GM10266 (cell line): ENCODE measurements at regions not wholly inside any gene's neighbourhood (a gene's known extent, or its start where the extent isn't known, plus 50 kb on each side); places are given as distances from the start of the nearest gene placed in this dataset.

Source experiments
- DNase-seq: peaks from one replicate; pipeline ENCODE4 v3.0.0; 2012; ENCODE audit errors: extremely low spot score
- TF ChIP-seq, protein P1 (sequence below): IDR thresholded peaks from 2 replicates; pipeline ENCODE4 v1.5.1; 2012; ENCODE audit warnings: mild to moderate bottlenecking, low read depth; ENCODE audit not compliant: control insufficient read depth, insufficient read depth; ENCODE audit errors: missing control alignments

DNA sequence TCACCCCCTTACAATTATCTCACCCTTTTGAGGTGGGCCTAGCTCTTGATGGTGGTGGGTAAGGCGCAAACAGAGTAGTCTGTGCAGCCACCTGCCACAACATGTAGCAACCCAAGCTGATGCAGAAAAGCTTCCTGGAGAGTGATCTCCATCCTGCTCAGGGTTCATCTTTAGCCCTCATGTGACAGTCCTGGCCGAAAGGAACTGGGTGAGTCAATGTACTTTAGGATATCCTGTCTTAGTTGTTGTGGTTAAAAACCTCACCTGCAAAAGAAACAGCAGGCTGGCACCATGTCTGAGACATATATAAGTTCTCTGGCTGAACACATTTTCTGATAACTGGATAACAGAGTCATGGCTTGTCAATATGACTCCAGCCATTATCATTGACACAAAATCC lies 183.5 kb upstream of the CPHXL start:
- no peak for DNase-seq
- TF ChIP-seq, protein P1, sequence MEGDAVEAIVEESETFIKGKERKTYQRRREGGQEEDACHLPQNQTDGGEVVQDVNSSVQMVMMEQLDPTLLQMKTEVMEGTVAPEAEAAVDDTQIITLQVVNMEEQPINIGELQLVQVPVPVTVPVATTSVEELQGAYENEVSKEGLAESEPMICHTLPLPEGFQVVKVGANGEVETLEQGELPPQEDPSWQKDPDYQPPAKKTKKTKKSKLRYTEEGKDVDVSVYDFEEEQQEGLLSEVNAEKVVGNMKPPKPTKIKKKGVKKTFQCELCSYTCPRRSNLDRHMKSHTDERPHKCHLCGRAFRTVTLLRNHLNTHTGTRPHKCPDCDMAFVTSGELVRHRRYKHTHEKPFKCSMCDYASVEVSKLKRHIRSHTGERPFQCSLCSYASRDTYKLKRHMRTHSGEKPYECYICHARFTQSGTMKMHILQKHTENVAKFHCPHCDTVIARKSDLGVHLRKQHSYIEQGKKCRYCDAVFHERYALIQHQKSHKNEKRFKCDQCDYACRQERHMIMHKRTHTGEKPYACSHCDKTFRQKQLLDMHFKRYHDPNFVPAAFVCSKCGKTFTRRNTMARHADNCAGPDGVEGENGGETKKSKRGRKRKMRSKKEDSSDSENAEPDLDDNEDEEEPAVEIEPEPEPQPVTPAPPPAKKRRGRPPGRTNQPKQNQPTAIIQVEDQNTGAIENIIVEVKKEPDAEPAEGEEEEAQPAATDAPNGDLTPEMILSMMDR, result no peak

DNA sequence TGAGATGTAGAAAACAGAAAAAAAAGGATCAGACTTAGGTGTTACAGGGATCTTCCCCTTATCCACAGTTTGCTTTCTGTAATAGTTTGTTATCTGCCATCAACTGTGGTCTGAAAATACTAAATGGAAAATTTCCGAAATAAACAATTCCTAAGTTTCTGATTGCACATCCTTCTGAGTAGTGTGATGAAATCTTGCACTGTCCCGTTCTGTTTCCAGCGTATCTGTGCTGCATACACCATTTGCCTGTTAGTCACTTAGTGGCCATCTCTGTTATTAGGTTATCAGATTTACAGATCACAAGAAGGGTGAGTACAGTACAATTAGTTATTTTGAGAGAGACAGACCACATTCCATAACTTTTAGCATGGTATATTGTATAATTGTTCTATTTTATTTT lies 185.6 kb upstream of the CPHXL start:
- DNase-seq, result no peak
- TF ChIP-seq, protein P1, result no peak

DNA sequence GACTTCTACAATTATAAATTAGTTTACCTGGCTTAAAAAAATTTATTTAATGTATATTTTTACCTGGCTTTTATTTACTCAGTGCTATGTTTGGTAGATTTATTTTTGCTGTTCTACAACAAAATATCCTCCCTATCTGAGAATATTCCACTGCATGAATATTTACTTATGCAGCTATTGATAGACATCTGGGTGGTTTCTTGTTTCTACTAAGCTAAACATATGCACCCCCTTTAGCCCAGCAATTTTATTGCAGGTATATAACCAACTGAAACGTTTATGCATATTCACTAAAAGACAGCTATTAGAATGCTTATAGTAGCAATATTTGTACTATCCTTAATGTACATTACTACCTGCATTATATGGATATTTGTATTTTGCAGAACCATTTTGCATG lies 187.7 kb upstream of the CPHXL start:
- TF ChIP-seq, protein P1, result no peak

DNA sequence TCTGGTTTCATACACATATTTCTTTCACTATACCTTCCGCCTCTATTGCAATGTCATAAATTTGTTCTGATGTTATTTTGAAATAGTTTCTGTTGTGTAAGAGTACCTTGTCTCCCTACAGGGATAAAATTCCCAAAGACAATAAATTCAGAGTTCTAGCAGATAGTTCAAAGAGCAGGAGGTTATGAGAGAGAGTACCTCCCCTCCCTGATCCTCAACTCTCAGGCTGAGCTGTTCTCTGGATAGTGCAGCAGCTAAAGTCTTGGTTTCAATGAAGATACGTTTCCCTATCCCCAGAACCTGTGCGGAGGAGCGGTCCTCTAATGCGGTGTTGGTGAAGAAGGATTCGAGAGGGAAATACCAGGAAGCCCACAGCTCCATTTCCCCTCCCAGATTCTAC lies 190.2 kb upstream of the CPHXL start:
- TF ChIP-seq, protein P1, result no peak

More for the DNA sequence above, 187.7 kb upstream of the CPHXL start:
- no peak for DNase-seq

DNA sequence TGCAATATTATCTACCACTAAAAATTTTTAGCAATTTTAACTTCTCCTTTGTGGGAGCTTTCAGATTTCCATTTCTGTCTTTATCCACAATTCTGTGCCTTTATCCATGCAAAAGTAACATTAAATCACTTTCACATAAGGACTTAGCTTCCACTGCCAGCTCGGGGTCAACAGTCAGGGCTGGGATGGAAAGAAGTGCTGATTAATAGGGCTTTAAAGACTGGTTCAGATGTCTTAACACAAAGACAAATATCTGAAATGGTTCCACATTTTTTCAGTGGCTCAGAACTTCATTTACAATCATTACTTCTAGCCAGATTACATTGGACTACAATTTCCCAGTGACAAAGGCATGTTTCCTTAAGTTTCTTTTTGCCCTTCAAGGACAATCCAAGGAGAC lies 191.8 kb upstream of the CPHXL start:
- no peak for DNase-seq
- TF ChIP-seq, protein P1, result no peak

More for the DNA sequence above, 190.2 kb upstream of the CPHXL start:
- DNase-seq, result no peak

DNA sequence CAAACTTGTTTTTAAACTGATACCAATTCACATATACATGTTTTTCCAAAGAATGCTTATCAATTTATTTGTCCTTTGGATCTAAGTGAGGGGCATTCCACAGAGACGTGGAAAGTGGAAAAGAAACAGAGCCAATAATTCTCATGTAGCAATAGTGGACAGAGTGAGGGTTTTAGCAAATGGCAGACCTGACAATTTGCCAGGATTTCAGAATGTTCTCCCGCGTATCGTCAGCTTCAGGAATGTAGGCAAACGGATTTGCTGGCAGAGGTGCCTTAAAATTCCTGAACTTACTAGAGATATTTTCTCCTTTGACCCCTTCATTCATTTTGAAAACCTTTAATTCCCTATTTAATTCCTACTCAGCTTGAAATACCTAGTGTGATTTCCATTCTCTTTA lies 193.4 kb upstream of the CPHXL start:
- TF ChIP-seq, protein P1, result no peak
- no peak for DNase-seq

DNA sequence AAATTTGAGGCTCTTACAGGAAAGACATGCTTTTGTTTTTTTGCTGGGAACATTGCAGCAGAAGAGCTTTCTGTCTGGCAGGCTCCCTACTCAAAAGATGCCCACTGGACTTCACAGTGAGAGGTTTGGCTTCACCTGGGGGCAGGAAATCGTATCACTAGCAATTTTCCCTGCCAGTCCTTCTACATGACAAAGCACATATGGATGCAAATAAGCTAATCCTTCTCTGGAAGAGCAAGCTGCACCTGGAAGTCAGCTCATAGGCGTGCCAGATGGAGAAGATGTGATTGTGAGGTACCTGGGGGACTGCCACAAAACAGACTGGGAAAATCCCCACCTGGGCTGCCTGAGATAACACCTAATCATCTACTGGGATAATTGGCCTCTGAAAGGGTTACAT lies 195.0 kb upstream of the CPHXL start:
- DNase-seq, result no peak
- TF ChIP-seq, protein P1, result no peak
